ENCODE measurements at regions not wholly inside any gene's neighbourhood (a gene's known extent, or its start where the extent isn't known, plus 50 kb on each side); places are given as distances from the start of the nearest gene placed in this dataset.

DNA sequence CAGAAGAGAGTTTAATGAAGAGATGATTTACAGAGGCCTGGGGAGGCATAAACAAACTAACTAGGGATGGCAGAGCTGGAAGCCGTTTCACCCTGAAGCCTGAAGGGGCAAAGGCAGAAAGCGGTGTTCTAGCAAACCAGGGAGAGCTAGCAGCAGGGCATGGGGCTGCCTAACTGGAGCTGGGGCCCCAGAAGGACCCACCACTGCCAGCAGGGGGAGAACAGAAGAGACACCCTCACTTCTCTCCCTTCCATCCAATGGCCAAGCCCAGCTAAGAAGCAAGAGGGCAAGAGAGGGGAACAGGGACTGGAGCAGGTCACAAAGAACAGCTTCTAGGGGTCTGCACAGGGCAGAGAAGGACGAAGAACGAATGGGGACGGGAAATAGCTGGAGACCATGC lies 195.5 kb downstream of the KATNAL1 start:
- TF ChIP-seq, protein P1, sequence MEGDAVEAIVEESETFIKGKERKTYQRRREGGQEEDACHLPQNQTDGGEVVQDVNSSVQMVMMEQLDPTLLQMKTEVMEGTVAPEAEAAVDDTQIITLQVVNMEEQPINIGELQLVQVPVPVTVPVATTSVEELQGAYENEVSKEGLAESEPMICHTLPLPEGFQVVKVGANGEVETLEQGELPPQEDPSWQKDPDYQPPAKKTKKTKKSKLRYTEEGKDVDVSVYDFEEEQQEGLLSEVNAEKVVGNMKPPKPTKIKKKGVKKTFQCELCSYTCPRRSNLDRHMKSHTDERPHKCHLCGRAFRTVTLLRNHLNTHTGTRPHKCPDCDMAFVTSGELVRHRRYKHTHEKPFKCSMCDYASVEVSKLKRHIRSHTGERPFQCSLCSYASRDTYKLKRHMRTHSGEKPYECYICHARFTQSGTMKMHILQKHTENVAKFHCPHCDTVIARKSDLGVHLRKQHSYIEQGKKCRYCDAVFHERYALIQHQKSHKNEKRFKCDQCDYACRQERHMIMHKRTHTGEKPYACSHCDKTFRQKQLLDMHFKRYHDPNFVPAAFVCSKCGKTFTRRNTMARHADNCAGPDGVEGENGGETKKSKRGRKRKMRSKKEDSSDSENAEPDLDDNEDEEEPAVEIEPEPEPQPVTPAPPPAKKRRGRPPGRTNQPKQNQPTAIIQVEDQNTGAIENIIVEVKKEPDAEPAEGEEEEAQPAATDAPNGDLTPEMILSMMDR (IDR thresholded peaks at IDR 0.05; ENCODE audit: extremely low read depth, missing control alignments): peak; percentile 9
- DNase-seq (ENCODE audit: low spot score): peak; percentile 48

DNA sequence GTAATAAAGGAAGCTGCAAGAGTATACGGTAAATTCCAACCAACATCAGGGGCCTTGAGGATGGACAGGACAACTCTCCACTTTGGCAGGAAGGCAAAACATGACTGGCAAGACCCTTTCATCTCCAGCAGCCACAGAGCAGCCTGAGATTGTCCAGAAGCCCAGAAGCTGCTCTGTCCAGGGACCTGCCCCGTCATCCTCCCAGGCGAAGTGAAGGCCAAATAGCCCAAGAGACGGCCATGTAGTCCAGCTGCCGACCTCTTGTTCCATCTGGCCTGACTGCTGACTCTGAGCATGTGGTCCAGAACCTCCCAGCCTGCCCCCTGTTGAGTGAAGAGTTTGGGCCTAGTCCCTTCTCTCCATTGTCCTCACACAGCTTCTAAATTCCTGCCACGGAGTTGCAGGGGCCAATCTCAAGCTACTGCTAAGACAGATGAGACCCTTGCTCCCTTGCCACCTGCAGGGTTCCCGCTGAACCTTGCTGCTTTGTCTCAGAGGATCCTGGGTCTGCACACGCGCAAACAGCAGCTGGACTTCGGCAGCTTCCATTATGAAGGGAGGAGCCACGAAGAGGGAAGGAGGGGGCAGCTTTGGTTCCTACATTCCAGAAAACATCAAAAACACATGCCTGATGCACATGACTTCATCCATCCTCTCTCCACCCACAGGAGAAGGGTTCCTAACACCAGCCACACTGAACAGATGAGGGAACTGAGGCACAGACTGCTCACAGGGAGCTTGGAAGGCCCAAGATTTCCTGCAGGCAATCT lies 196.9 kb downstream of the KATNAL1 start:
- TF ChIP-seq, protein P1 (IDR thresholded peaks at IDR 0.05; ENCODE audit: extremely low read depth, missing control alignments): no peak
- DNase-seq (ENCODE audit: low spot score): no peak

DNA sequence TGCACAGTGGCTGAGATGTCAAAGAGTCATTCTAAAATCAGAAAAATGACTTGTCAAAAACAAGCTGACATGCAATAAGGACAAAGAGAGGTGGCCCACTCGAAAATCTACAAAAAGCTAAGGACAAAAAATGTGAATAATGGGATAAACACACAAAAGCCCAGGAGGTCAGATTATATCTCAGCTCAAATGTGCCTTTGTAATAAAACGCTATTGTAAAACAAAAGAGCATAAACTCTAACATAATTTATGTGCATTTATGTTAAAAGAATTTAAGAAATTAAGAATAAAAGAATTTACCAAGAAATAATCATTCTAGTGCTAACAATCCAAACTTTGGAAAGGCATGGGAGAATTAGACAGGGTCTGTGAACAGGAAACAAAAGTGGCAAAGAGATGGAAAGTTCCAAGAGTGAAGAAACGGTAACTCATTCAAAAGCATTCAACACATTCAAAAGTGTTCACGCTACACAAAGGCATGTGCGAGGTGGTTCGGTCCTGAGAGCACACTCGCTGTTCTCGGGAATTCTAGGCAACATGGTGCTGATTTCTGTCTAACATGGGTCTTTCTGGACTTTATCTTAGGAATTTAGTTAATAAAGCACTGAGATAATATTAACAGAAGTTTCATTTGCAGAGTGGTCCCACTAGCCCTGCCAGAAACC lies 197.7 kb downstream of the KATNAL1 start:
- TF ChIP-seq, protein P1 (IDR thresholded peaks at IDR 0.05; ENCODE audit: extremely low read depth, missing control alignments): no peak
- no peak for DNase-seq (ENCODE audit: low spot score)

DNA sequence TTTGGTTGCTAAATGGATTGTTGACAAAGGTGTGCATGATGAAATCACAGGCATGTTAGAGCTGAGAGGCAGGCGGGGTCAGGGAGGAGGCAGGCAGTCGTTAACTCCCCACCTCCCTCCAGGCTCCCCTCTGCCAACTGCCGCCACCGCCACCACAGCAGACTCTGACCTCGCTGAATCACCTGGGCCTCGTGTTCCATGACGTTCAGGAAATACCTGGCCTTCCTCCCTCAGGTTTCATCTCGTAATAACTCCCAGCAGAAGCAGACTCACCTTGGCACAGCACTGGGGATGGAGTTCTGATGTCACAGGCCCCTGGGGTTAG lies 198.5 kb downstream of the KATNAL1 start:
- TF ChIP-seq, protein P1 (IDR thresholded peaks at IDR 0.05; ENCODE audit: extremely low read depth, missing control alignments): no peak
- DNase-seq (ENCODE audit: low spot score): no peak

DNA sequence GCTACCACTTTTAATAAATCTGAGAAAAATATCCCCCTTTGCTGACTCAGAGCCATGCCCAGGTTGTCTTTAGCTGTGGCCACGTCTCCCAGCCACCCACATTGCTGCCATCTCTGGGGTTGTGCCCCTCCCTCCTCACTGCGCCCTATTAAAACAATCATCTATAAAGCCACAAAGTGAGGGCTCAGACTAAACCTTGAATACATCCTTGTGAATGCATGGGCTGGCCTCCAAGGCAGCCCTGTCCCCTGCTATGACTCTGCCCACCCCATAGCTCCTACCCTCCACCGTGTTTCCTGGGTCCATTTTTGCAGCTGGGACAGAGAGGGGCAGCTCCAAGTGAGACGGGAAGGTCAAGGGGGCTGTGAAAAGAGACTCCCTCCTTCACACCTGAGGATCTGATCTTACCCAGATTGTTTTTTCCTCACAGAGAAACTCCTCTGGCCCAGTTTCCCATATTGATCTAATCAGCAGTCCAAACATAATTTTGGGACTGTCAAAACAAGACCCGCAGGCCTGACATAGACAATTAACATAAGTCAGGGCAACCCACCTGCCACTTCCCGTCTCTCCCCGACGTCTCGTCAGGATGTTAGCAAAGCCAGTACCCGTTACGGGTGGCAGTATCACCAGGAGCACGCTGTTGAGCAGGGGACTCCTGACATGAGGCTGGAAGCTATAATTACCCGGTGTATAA lies 199.0 kb downstream of the KATNAL1 start:
- TF ChIP-seq, protein P1 (IDR thresholded peaks at IDR 0.05; ENCODE audit: extremely low read depth, missing control alignments): no peak
- no peak for DNase-seq (ENCODE audit: low spot score)

DNA sequence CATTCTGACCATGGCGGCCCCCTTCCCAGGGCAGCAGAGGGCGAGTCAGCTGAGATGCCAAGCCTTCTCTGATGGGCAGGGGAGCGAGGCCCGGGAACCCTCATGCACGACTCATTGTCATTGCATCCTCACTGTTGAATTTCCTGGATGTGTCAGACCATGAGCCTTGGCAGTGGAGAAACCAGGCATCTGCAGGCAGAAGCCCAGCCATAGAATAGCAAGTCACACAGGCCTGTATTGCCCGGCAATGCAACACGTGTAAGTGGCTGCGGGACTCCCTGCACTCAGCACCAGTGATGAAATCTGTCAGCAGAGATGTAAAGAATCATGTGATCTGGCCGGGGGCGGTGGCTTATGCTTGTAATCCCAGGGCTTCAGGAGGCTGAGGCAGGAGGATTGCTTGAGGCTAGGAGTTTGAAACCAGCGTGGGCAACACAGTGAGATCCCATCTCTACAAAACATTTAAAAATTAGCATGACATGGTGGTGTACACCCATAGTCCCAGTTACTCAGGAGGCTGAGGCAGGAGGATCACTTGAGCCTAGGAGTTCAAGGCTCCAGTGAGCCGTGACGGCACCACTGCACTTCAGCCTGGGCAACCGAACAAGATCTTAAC lies 199.7 kb downstream of the KATNAL1 start:
- TF ChIP-seq, protein P1 (IDR thresholded peaks at IDR 0.05; ENCODE audit: extremely low read depth, missing control alignments): no peak
- no peak for DNase-seq (ENCODE audit: low spot score)

DNA sequence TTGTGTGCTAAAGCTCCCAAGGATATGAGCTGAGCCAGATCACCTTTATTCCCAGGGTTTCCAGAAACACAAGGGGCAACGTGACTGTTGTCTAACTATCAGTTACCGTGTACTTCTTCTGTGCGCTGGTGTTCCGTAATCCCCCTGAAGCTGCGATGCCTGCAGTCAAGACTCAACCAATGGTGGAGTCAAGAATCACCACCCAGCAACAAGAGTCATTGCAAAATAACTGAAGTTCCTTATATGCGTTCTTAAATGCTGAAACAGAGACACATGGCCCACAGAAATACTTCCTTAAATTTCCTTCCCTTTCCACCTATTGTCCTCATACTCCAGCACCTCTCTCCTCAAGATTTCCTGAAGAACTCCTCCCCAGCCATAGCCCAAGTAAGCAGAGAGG lies 200.2 kb downstream of the KATNAL1 start:
- TF ChIP-seq, protein P1 (IDR thresholded peaks at IDR 0.05; ENCODE audit: extremely low read depth, missing control alignments): no peak
- DNase-seq (ENCODE audit: low spot score): no peak
